Bronchial epithelial cell (primary cell): ENCODE measurements at regions not wholly inside any gene's neighbourhood (a gene's known extent, or its start where the extent isn't known, plus 50 kb on each side); places are given as distances from the start of the nearest gene placed in this dataset.
A peak's percentile ranks its signal among the peaks of the same experiment; 100 is the strongest.

Experiments
- DNase-seq: peaks from one replicate; pipeline ENCODE4 v3.0.0-alpha.2; 2010; ENCODE audit warnings: low read depth
- FAIRE-seq: peaks from 2 replicates; lab custom pipeline; 2011; peaks lifted over from hg19 to GRCh38; lab: Jason Lieb, UNC
- H3K27me3 ChIP-seq: 2 replicates; pipeline ENCODE4 v1.5.1; 2011; ENCODE audit warnings: low read length; ENCODE audit not compliant: control insufficient read depth, insufficient read depth
- H3K36me3 ChIP-seq: 2 replicates; pipeline ENCODE4 v1.5.1; 2011; ENCODE audit warnings: low read length; ENCODE audit not compliant: control insufficient read depth, insufficient read depth
- H3K4me3 ChIP-seq: 2 replicates; pipeline ENCODE4 v1.5.1; 2011; ENCODE audit warnings: mild to moderate bottlenecking, low read depth, low read length, control low read depth
- CTCF ChIP-seq: IDR thresholded peaks from 2 replicates; pipeline ENCODE4 v1.5.1; 2011; ENCODE audit warnings: mild to moderate bottlenecking, moderate library complexity, low read length, control low read depth, inconsistent platforms; ENCODE audit not compliant: insufficient read depth, severe bottlenecking

DNA sequence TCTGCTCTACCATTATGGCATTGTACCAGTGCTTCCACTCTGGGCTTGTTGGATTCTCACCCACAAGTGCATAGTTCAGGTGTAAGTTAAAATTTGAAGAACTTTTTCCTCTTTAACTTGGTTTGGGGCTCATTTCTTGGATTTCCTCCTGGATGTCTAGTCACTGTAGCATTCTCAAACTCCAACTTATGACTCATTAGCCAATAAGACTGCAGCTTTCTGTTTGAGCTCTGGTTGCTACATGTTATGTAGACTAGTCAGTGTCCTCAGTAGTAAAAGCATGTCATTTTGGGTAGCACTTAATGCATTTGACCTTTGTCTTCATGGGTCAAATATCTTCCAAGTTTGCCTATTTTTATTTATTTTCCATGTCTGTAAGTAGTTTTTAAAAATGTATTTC lies 790.8 kb downstream of the BRINP1 start:
- Histone ChIP-seq H3K27me3 (no peaks in the 10 kb centered on the region), H3K4me3 (no peak overlapping the region), H3K36me3 (no peaks in the 10 kb centered on the region)
- DNase-seq: peak; percentile 77
- FAIRE-seq: no peak
- TF ChIP-seq CTCF: no peak

- no peaks in the 10 kb centered on the region for H3K27me3 ChIP-seq
Measured at GRCh38 chr9:118583414-118583813, 785.8 kb downstream of the BRINP1 start.

GRCh38 chr9:118586978-118587377 lies 782.3 kb downstream of the BRINP1 start:
- FAIRE-seq (no peak), DNase-seq (no peak)
- H3K4me3 ChIP-seq: no peak overlapping the region
- no peak for TF ChIP-seq CTCF
- no peaks in the 10 kb centered on the region for H3K36me3 ChIP-seq
- H3K27me3 ChIP-seq: no peaks in the 10 kb centered on the region

More at GRCh38 chr9:118583414-118583813, 785.8 kb downstream of the BRINP1 start:
- TF ChIP-seq CTCF: no peak
- Histone ChIP-seq H3K36me3 (no peaks in the 10 kb centered on the region), H3K4me3 (no peak overlapping the region)
- no peak for DNase-seq
- no peak for FAIRE-seq

DNA sequence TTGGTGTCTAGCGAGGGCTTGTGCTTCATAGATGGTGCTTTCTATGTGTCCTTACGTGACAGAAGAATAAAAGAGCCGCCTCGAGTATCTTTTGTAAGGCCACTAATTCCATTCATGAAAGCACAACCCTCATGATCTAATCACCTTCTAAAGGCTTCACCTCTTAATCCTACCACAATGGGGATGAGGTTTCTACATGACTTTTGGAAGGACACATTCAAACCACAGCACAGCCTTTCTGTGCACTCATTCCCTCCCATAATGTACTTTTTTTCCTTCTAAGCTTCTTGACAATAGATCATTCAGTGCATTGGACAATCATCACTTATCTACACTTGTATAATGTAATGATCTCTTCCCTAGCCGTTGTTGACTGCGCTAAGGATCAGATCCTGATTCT lies 774.8 kb downstream of the BRINP1 start:
- TF ChIP-seq CTCF: no peak
- no peak for FAIRE-seq
- Histone ChIP-seq H3K36me3 (no peaks in the 10 kb centered on the region), H3K4me3 (no peak overlapping the region), H3K27me3 (no peaks in the 10 kb centered on the region)
- no peak for DNase-seq

DNA sequence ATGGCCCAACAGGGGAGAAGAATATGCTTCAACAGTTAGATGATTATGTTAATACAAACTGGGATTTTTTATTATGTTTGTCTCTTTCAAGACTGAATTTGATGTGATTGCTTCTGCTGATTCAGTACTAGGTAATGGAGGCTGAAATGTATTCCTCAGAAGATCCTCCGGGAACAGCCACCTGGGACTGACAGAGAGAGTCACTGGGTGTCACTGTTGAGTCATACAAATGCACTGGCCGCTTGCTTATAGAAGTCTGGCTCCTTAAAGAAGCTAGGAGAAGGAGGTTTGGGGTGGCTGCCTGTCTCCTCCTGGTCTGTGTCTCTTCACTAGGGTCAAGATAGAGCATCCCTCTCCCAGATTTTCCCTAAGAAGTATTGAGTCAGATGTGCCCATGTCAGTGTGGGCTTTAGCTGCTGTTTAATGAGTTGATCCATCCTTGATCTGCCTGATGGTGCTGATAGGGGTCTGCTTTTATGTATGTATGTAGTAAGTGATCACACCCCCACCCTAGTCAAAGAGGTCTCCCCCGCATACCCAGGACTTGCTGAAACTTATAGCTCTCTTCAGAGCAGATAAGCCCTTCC lies 773.4 kb downstream of the BRINP1 start:
- peak; percentile 54 for DNase-seq
- peak; percentile 58 for TF ChIP-seq CTCF
- Histone ChIP-seq H3K4me3 (no peak overlapping the region), H3K36me3 (no peaks in the 10 kb centered on the region), H3K27me3 (no peaks in the 10 kb centered on the region)
- no peak for FAIRE-seq
